SK-N-MC (cell line): ENCODE measurements at regions not wholly inside any gene's neighbourhood (a gene's known extent, or its start where the extent isn't known, plus 50 kb on each side); places are given as distances from the start of the nearest gene placed in this dataset.

ENCODE experiments used
- DNase-seq: peaks from one replicate; pipeline ENCODE4 v3.0.0-alpha.2; 2011; ENCODE audit warnings: low read depth, low spot score
- H3K27ac ChIP-seq: fragments of 200-600 bp; sonication (generic); 2 replicates; pipeline ENCODE4 v1.5.1; 2016; ENCODE audit warnings: mixed run types
- H3K36me3 ChIP-seq: fragments of 200-600 bp; sonication (generic); 2 replicates; pipeline ENCODE4 v1.6.1; 2017; ENCODE audit warnings: antibody characterized with exemption, low read length, mixed read lengths; ENCODE audit not compliant: insufficient read depth
- H3K4me3 ChIP-seq: fragments of 200-600 bp; sonication (generic); 2 replicates; pipeline ENCODE4 v1.5.1; 2016
- H3K9ac ChIP-seq: fragments of 200-600 bp; sonication (generic); 2 replicates; pipeline ENCODE4 v1.8.0; 2017; ENCODE audit warnings: mixed run types, mixed read lengths; ENCODE audit not compliant: insufficient read length
- H3K9me3 ChIP-seq: fragments of 200-600 bp; sonication (generic); 2 replicates; pipeline ENCODE4 v1.6.1; 2017; ENCODE audit warnings: low read depth, mild to moderate bottlenecking, antibody characterized with exemption, low read length, moderate library complexity, mixed read lengths
- EZH2 ChIP-seq: fragments of 200-600 bp; sonication (generic); IDR thresholded peaks from one replicate; pipeline ENCODE4 v1.6.1; 2017; ENCODE audit warnings: antibody characterized with exemption
- FOXP2 ChIP-seq: optimal IDR thresholded peaks from 2 replicates; pipeline ENCODE3; 2011; ENCODE audit warnings: mild to moderate bottlenecking, moderate library complexity; ENCODE audit not compliant: insufficient read depth; ENCODE audit errors: extremely low read length, control extremely low read depth
- POLR2AphosphoS5 ChIP-seq: IDR thresholded peaks from 2 replicates; pipeline ENCODE4 v1.6.1; 2012; ENCODE audit warnings: mild to moderate bottlenecking, low read depth, low read length, borderline replicate concordance

DNA sequence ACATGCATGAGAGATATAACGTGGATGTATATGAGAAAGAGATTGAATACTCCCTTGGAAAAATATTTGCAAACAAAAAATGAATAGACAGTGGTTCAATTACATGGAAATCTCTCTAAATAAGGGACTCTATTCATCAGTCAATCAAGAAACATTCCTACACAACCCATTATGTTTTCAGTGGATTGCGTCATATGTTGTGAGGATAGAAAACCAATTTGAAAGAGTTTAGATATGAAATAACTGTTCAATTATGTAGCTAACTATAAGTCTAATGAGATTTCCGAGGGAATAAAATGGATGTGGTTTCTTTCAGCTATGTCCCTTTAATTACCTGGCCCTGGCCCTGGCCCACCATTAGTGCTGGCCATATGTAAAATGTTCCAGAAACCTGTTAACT, 86.7 kb upstream of the TMCO5A start:
- H3K9me3 ChIP-seq, result no peaks in the 10 kb centered on the region
- no peak for DNase-seq
- no peak overlapping the region for H3K9ac ChIP-seq
- H3K27ac ChIP-seq, result no peak overlapping the region
- no peaks in the 10 kb centered on the region for H3K36me3 ChIP-seq
- TF ChIP-seq POLR2AphosphoS5 (no peak), FOXP2 (no peak), EZH2 (no peak)
- no peak overlapping the region for H3K4me3 ChIP-seq

DNA sequence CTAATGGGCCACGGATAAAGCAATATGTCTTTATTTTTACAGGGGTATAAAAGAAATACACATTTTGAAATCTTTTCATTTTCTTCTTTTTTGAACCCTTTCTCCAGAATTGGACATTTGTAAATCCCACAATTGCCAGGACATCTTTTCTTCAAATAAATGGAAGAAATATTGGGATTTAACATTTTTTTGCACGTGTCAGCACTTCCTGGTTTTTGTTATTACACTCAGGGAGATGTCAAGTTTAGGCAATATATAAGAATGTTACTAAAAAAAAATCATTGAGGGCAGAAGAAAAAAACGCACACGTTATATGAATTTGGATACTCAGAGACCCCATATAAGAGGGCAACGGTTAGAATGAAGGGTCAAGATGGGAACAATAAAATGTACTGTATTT, 78.3 kb upstream of the TMCO5A start:
- TF ChIP-seq EZH2 (no peak), POLR2AphosphoS5 (no peak), FOXP2 (no peak)
- H3K4me3 ChIP-seq, result no peak overlapping the region
- H3K27ac ChIP-seq, result no peak overlapping the region
- H3K36me3 ChIP-seq, result no peaks in the 10 kb centered on the region
- H3K9me3 ChIP-seq, result no peaks in the 10 kb centered on the region
- no peak overlapping the region for H3K9ac ChIP-seq
- DNase-seq, result no peak

DNA sequence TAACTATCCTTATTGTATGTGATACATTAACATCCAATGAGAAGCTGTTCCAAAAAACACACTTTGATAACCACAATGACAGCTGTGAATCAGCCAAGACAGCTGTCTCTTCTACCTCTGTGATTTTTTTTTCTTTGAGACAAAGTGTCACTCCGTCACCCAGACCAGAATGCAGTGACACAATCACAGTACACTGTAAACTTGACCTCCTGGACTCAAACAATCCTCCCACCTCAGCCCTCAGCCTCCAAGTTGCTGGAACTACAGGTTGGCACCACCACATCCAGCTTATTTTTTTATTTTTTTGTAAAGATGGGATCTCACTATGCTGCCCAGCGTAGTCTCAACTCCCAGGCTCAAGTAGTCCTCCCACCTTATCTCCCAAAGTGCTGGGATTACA, 73.5 kb upstream of the TMCO5A start:
- no peak overlapping the region for H3K27ac ChIP-seq
- H3K9ac ChIP-seq, result no peak overlapping the region
- no peaks in the 10 kb centered on the region for H3K36me3 ChIP-seq
- H3K4me3 ChIP-seq, result no peak overlapping the region
- TF ChIP-seq POLR2AphosphoS5 (no peak), EZH2 (no peak), FOXP2 (no peak)
- H3K9me3 ChIP-seq, result no peaks in the 10 kb centered on the region
- DNase-seq, result no peak

DNA sequence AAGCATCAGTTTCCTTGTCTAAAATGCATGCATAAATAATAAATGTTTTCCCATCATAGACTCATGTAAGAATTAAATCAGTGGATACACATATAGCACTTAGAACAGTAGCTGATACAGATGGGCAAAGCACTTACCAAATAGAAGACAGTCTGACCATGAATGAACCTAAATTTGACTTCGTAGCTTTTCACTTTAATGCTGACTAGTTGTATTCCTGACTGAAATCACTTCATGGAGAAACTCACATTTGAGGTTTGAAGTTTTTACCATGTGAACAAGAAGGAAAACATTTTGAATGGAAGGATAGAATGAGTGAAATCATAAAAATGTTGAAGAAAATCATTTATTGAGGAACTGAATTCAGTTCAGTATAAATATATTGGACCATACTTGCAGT, 68.8 kb upstream of the TMCO5A start:
- Histone ChIP-seq H3K27ac (no peak overlapping the region), H3K9ac (no peak overlapping the region), H3K9me3 (no peaks in the 10 kb centered on the region), H3K36me3 (no peaks in the 10 kb centered on the region), H3K4me3 (no peak overlapping the region)
- TF ChIP-seq POLR2AphosphoS5 (no peak), EZH2 (no peak), FOXP2 (no peak)
- no peak for DNase-seq

DNA sequence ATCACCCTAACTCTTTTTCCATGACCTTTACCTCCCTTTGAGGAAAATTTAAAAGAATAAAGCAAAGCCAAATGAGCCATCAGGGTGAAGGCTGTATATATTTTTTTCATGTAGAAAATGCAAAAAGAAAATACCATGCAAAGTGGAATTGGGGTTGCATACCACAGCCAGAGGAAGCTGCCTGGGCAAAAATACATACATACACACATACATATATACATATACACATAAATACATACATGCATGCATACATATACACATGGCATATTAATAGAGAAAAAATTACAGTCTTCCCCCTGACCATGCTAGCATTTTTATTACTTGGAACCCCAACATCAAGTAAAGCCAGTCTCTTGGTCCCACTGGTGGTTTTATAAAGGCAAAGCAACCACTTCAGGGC, 63.7 kb upstream of the TMCO5A start:
- H3K9ac ChIP-seq, result no peak overlapping the region
- H3K9me3 ChIP-seq, result no peaks in the 10 kb centered on the region
- no peak for DNase-seq
- TF ChIP-seq POLR2AphosphoS5 (no peak), FOXP2 (no peak), EZH2 (no peak)
- no peaks in the 10 kb centered on the region for H3K36me3 ChIP-seq
- no peak overlapping the region for H3K27ac ChIP-seq
- H3K4me3 ChIP-seq, result no peak overlapping the region

DNA sequence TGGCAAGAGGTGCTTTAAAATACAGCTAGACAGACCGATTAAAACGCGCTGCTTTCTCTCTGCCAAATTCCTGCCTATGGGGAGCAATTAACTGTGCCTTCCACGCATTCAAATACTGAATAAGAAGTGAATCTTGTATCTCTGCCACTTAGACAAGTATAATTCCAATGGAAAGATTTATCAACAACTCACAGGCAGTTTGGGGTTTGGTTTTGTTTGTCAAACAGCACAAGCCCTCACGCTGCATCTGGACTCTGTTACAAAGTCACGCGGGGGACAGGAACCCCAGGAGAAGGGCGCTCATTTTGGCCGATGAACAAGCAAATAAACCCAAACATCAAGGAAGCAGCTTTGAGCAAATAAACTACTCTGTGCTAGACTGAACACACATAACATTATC, 61.8 kb upstream of the TMCO5A start:
- Histone ChIP-seq H3K9ac (peak overlapping the region; percentile 40), H3K4me3 (peak overlapping the region; percentile 42), H3K27ac (peak overlapping the region; percentile 84), H3K36me3 (no peaks in the 10 kb centered on the region), H3K9me3 (no peaks in the 10 kb centered on the region)
- TF ChIP-seq EZH2, result no peak
- TF ChIP-seq POLR2AphosphoS5, result no peak
- TF ChIP-seq FOXP2, result no peak
- DNase-seq, result no peak

DNA sequence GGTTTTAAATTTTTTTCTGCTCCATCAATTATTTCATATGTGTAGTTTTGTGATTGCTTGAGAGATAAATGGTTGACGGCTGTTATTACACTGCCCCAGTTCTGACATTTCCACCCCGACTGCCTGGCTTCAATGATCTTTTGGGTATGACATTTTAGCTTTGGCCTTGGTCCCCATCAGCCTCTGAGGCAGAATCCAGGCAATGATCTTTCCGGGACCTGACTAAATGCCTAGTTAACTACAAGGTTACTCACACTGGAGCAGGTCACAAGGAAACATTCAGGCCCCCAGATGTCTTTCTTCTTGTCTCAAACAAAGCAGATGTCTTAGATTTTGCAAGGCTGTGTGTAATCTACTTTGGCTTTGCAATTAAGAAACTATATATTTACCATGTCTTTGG, 61.1 kb upstream of the TMCO5A start:
- peak overlapping the region; percentile 84; the same call in 1 of the 2 replicates for H3K27ac ChIP-seq
- H3K4me3 ChIP-seq, result no peak overlapping the region
- TF ChIP-seq FOXP2, result no peak
- no peak for TF ChIP-seq EZH2
- no peak for TF ChIP-seq POLR2AphosphoS5
- no peak overlapping the region for H3K9ac ChIP-seq
- no peaks in the 10 kb centered on the region for H3K36me3 ChIP-seq
- no peak for DNase-seq
- no peaks in the 10 kb centered on the region for H3K9me3 ChIP-seq

DNA sequence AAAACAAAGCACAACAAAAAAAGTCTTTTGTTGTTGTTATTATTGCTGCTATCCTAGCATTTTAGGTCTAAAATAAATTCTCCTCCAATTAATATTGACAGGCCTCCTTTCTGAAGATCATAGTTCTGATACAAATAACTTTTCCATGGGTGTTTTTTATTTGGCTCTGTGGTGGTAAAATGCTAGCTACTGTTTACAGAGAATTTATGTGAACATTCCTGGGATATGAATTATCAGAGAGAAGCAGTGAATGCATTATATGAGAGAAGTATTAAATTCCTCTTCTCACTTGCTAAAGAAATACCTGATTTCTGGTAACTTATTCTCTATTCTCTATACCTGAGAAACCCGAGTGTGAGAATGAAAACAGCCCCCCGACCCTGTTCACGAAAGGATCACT, 57.5 kb upstream of the TMCO5A start:
- TF ChIP-seq POLR2AphosphoS5 (no peak), FOXP2 (no peak), EZH2 (no peak)
- Histone ChIP-seq H3K9me3 (no peaks in the 10 kb centered on the region), H3K27ac (peak overlapping the region; percentile 40; the same call in 1 of the 2 replicates), H3K36me3 (no peaks in the 10 kb centered on the region), H3K4me3 (no peak overlapping the region), H3K9ac (no peak overlapping the region)
- DNase-seq, result no peak

DNA sequence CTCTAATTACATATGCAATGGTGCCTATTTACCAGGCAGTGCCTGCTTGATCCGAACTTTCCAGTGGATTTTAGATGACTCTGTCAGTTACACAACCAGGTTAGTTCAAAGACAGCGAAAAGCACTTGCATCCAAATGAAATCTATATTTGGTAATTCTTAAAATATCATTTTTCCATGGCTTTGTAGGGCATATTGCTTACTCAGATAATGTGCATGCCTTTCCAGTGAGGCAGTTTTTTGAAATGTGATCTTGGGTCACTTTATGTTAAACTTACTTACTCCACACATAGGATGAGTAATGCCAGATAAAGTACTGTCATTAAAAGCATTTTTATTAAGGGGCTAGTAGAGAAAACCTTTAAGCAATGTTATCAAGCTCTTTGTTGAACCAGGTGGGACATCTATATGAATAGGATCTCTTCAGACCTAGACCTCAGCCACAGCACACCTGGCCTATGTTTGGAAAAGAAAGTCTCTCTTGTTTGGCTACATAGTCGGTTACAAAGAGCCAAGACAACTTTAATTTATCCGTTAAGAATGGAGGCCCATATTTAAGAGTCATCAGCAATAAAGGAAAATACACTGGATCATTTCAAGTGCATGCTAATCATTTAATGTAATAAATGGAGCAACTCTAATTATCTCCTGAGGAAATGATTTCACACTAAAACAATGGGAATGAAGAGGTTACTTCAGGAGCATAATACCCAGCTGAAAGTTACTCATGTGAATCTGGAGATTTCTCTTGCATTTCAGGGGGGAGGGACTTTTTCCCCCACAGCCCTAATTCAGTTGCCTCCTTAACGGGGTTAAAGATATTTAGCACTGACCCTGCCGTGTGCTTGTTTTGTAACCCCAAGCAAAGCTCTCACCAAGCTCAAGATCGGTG, 56.3 kb upstream of the TMCO5A start:
- Histone ChIP-seq H3K36me3 (no peaks in the 10 kb centered on the region), H3K4me3 (no peak overlapping the region), H3K9me3 (no peaks in the 10 kb centered on the region), H3K9ac (peak overlapping the region; percentile 30), H3K27ac (peak overlapping the region; percentile 87; the same call in 1 of the 2 replicates)
- TF ChIP-seq EZH2, result no peak
- TF ChIP-seq FOXP2, result no peak
- TF ChIP-seq POLR2AphosphoS5, result no peak
- DNase-seq, result no peak
